WERI-Rb-1 (cell line): ENCODE measurements at regions not wholly inside any gene's neighbourhood (a gene's known extent, or its start where the extent isn't known, plus 50 kb on each side); places are given as distances from the start of the nearest gene placed in this dataset.

Experiments
- DNase-seq: peaks from one replicate; pipeline ENCODE4 v3.0.0-alpha.2; 2020
- H3K27ac ChIP-seq: fragments of 250-450 bp; sonication (Bioruptor Pico); 2 replicates; pipeline ENCODE4 v1.5.1; 2020; ENCODE audit warnings: mild to moderate bottlenecking, moderate library complexity
- H3K27me3 ChIP-seq: fragments of 250-450 bp; sonication (Bioruptor Pico); 2 replicates; pipeline ENCODE4 v1.5.1; 2021; ENCODE audit warnings: mild to moderate bottlenecking, low read depth, moderate library complexity; ENCODE audit not compliant: insufficient read depth, severe bottlenecking
- H3K36me3 ChIP-seq: fragments of 250-450 bp; sonication (Bioruptor Pico); 2 replicates; pipeline ENCODE4 v1.5.1; 2020; ENCODE audit warnings: mild to moderate bottlenecking, moderate library complexity
- H3K4me3 ChIP-seq: 2 replicates; pipeline ENCODE4 v1.5.1; 2011; ENCODE audit warnings: low read depth, mild to moderate bottlenecking, control low read depth, low read length
- H3K9me3 ChIP-seq: fragments of 250-450 bp; sonication (Bioruptor Pico); 2 replicates; pipeline ENCODE4 v1.5.1; 2021; ENCODE audit warnings: mild to moderate bottlenecking, moderate library complexity; ENCODE audit not compliant: severe bottlenecking
- CTCF ChIP-seq: IDR thresholded peaks from 2 replicates; pipeline ENCODE4 v1.5.1; 2011; ENCODE audit warnings: low read depth, mild to moderate bottlenecking, control low read depth, inconsistent platforms, low read length

- no peak overlapping the region for H3K4me3 ChIP-seq
- DNase-seq: no peak
- no peak overlapping the region for H3K27ac ChIP-seq
- H3K27me3 ChIP-seq: no peaks in the 10 kb centered on the region
- H3K36me3 ChIP-seq: no peaks in the 10 kb centered on the region
- no peak for TF ChIP-seq CTCF
- H3K9me3 ChIP-seq: no peaks in the 10 kb centered on the region
Measured at GRCh38 chr10:131655101-131655849, 245.5 kb upstream of the PPP2R2D start.

- no peak for TF ChIP-seq CTCF
- H3K27ac ChIP-seq: no peak overlapping the region
- DNase-seq: no peak
- H3K27me3 ChIP-seq: no peaks in the 10 kb centered on the region
- H3K9me3 ChIP-seq: peaks cover 2% of the 10 kb centered on the region
- H3K4me3 ChIP-seq: no peak overlapping the region
- H3K36me3 ChIP-seq: no peaks in the 10 kb centered on the region
Measured at GRCh38 chr10:131656009-131656408, 244.8 kb upstream of the PPP2R2D start.

GRCh38 chr10:131656431-131656841, 244.4 kb upstream of the PPP2R2D start:
- no peak for DNase-seq
- Histone ChIP-seq H3K9me3 (peaks cover 2% of the 10 kb centered on the region), H3K27me3 (no peaks in the 10 kb centered on the region), H3K4me3 (no peak overlapping the region), H3K27ac (no peak overlapping the region), H3K36me3 (no peaks in the 10 kb centered on the region)
- TF ChIP-seq CTCF: no peak

GRCh38 chr10:131657318-131657984, 243.4 kb upstream of the PPP2R2D start:
- no peak for TF ChIP-seq CTCF
- Histone ChIP-seq H3K27ac (no peak overlapping the region), H3K9me3 (peaks cover 2% of the 10 kb centered on the region), H3K36me3 (no peaks in the 10 kb centered on the region), H3K4me3 (no peak overlapping the region), H3K27me3 (no peaks in the 10 kb centered on the region)
- no peak for DNase-seq

GRCh38 chr10:131657985-131658330, 242.8 kb upstream of the PPP2R2D start:
- Histone ChIP-seq H3K27me3 (no peaks in the 10 kb centered on the region), H3K4me3 (no peak overlapping the region), H3K27ac (no peak overlapping the region), H3K36me3 (no peaks in the 10 kb centered on the region), H3K9me3 (peaks cover 2% of the 10 kb centered on the region)
- no peak for TF ChIP-seq CTCF
- DNase-seq: no peak
